Dedifferentiated amniotic fluid mesenchymal stem cell (primary cell): ENCODE measurements at regions not wholly inside any gene's neighbourhood (a gene's known extent, or its start where the extent isn't known, plus 50 kb on each side); places are given as distances from the start of the nearest gene placed in this dataset.
"Not testable (repeated sequence)": the region's sequence is repeated elsewhere in the genome, so short reads cannot be mapped to it uniquely, and the experiment has no call there.

Experiments used
- DNase-seq: peaks from one replicate; pipeline ENCODE4 v3.0.0-alpha.2; 2016; ENCODE audit errors: extremely low spot score

DNA sequence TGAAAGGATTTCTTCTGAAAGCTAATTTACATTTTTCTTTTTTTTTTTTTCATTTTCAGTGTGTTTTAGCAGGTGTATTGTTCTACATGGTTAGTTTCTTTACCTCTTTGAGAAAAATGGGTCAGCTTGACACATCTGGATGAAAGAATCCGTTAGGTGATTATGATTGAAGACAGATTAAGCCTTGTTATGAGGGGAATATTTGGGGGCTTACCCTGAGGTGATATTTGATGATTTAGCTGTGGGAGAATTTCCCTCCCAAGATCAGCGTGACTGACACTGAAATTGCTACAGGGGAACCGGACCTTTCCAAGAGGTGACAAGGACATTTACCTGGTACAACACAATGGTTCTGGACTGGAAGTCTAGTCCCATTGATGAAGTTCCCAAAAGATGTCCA lies 147.5 kb downstream of the NFKBIZ start:
- DNase-seq, result no peak

- DNase-seq, result no peak
Observed at GRCh38 chr3:101998256-101998926, 149.1 kb downstream of the NFKBIZ start.

DNA sequence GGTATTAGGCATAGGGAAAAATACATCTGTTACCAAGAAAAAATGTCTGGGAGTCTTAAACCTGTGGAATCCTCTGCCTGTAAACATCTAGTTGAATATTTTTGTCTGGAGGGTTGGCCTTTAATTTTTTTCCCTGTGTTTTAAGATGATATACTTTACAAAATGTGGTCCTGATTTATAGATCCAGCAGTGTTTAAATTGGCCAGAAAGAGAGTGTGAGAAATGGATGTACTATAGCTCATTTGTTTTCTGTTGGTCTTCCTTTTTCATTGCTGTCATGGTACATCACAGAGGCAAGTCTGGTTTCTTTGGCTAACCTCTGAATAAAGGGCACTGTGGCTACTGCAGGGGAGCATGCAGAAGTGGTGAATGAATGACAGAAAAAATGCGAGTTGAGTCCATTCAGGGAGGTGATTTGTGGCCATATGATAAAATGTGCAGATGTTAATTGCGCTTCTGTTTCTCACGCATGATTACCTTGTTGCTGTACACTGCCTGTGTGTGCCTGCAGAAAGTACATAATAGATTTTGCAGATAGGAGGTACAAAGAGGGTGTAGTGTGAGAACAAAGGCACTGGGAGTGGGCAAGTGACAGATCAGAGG lies 150.0 kb downstream of the NFKBIZ start:
- DNase-seq, result no peak

DNA sequence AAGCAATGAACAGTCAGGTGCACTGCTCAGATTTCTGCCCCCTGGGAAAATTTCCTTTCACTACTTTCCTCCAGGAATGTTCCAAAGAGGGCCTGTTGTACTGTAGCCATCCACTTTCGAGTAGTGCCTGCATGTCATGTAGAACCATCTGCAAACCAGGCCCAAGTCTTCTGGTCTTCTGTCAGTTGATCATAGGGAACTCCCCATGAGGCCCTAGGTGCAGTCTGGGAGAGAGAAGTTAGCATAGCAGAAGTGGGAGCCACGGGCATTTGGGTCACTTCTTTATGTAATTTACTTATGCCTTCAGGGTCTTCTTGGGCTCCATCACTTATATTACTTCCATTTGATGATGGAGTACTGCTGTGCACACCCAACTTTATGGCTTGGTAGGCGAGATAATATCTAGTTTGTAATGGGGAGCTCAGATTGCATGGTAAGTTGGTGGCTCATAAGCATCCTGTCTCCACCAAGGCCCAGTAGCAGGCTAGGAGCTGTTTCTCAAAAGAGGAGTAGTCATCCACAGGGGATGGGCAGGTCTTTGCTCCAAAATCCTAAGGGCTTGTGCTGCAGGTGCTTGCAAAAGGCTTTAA lies 151.4 kb downstream of the NFKBIZ start:
- no peak for DNase-seq

GRCh38 chr3:102002056-102002455 lies 152.7 kb downstream of the NFKBIZ start:
- DNase-seq, result no peak

GRCh38 chr3:102004561-102004960 lies 155.2 kb downstream of the NFKBIZ start:
- DNase-seq, result no peak

DNA sequence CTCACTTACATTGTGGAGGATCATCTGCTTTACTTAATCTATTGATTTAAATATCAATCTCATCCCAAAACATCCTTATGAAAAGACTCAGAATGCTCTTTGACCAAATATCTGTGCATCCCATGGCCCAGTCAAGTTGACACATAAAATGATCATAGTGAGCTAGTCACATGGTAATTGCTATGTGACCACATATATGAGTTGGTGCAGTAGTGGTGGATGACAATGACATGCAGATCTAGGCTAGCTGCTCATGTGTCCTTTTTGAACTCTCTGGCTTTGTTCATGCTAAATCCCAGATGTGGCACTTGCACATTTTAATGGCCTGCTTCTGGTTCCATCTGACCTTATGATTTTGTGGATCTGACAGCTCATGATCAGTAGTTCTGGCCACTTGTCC lies 156.2 kb downstream of the NFKBIZ start:
- DNase-seq, result no peak

DNA sequence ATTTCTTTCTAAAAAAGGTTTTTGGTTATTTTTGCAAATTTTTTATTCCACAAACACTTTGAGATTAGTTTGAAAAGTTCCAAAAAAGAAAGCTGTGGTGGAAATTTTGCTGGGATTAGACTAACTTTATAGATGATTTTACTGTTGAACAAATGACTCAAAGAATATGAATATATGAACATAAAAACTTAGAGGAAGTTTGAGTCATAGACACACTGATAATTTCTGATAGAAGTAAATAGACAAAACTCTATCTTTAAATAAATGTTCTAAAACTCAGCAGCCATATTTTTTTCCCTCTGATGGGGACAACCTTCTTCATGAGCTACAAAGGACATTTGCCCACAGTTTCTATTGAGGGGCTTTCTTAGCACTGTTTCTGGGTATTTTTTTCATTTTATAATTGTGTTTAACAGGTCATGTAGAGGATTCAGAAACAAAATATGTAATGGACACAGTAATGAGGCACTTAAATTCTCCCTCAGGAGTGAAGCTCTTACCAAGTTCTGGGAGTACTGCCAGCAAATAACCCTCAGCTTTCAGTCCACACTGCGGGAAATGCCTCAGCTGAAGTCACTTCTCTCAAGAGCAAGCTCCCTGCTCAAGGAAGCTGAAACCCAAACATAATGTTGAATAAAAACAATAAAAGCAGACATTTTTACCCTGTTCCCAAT lies 157.6 kb downstream of the NFKBIZ start:
- peak; percentile 81 for DNase-seq

- not testable (repeated sequence) for DNase-seq
Observed at GRCh38 chr3:102008436-102008835, 159.1 kb downstream of the NFKBIZ start.

DNA sequence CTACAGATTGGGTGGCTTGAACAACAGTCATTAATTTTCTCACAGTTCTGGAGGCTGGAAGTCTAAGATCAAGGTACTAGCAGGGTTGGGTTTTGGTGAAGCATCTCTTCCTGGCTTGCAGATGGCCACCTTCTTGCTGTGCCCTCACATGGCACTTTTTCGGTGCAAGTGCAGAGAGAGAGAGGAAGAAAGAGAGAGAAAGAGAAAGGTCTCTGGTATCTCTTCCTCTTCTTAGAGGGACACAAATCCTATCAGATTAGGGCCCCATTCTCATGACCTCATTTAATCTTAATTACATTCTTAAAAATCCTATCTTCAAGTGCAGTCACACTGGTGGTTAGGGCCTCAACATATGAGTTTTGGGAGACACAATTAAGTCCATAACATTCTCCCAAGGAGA lies 167.1 kb downstream of the NFKBIZ start:
- no peak for DNase-seq

DNA sequence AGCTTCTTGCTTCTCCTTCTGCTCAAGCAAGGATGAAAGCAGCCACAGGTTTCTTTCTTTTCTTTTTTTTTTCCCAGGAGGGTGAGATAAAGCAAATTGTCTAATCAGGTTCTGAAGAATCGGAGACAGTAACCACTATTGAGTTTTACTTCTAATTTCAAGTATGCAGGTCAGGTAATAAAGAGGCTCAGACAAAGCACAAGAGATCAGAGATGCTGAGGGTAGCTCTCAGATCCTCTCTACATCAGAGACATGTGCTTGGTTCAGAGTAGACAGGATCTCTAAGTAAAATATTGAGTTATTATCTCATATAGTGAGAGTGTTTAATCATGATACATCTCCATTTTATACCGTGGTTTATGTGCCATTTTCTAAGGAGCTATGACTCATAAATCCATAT lies 168.5 kb downstream of the NFKBIZ start:
- DNase-seq, result no peak

DNA sequence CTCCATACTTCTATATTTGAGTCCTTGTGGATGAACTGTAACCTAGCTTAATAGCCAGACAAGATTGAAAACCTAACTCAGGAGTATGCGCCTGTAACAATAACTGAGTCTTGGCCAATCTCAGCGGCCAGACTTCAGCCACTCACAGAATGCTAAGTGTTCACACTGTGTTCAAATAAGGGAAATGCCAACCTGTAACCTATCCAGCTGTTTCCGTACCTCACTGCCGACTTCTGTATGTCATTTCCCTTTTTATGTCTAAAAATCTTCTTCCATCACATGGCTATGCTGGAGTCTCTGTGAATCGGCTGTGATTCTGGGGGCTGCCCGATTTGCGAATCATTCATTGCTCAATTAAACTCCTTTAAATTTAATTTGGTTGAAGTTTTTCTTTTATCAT lies 169.2 kb downstream of the NFKBIZ start:
- DNase-seq, result no peak

DNA sequence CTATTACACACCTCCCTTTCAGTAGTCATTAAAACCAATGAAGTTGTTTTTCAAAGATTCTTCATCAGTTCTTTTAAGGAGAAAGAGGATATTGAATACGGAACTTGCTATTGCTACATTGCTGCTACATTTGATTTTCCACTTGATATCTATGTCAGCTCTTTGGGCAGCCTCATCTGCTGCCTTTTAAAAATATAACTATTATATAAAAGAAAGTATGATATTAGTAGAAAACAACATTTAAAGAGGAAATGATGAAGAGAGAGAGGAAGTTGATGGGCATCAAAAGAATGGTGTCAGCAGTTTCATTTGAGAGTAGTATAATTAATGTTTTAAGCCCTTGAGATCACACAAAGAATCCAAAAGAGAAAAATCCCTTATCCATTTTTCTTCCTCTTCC lies 171.4 kb downstream of the NFKBIZ start:
- DNase-seq, result no peak

GRCh38 chr3:102024270-102024904 lies 175.1 kb downstream of the NFKBIZ start:
- DNase-seq, result no peak

GRCh38 chr3:102025606-102026270 lies 176.4 kb downstream of the NFKBIZ start:
- DNase-seq, result no peak

GRCh38 chr3:102026656-102027055 lies 177.3 kb downstream of the NFKBIZ start:
- DNase-seq, result no peak

- no peak for DNase-seq
Observed at GRCh38 chr3:102030661-102031060, 181.3 kb downstream of the NFKBIZ start.

GRCh38 chr3:102031834-102032233 lies 182.5 kb downstream of the NFKBIZ start:
- no peak for DNase-seq

DNA sequence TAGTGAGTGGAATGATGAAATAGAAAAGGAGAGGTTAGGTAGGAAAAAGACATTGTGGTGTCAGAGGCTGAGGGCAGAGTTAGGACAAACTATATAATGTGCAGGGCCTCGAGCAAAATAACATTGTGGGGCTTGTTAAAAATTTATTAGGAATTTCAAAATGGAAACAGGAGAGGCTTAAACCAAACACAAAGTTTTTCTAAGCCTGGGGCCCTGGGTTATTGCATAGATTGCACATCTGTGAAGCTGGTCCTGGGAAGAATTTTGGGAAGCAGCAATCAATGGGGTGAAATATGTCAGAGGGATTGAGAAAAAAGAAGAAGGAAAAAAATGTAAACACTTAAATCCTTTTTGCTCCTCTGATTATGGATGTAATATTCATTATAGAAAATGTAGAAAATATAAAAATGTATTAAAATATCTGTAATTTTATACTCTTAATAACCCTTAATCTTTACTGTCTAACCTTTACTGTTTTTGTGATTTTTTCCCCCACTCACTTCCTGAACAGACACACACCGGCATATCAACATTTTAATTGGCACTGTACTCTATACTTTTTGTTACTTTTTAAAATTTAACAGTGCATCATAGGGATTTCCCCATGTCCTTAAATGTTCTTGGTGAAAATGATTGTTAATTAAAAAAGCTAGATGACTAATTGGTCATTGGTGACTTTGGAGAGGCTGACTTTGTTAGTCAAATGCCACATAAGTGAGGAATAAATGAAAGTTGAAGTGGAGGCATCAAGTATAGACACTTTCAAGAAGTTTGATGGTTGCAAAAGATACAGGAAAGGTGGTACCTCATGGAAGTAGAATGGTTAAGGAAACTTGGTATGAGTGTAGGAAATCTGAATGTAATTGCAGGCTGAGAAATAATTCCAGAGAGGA lies 183.4 kb downstream of the NFKBIZ start:
- DNase-seq, result no peak

GRCh38 chr3:102034639-102035451 lies 185.5 kb downstream of the NFKBIZ start:
- no peak for DNase-seq
